ENCODE measurements at regions not wholly inside any gene's neighbourhood (a gene's known extent, or its start where the extent isn't known, plus 50 kb on each side); places are given as distances from the start of the nearest gene placed in this dataset.
"Not testable (repeated sequence)": the region's sequence is repeated elsewhere in the genome, so short reads cannot be mapped to it uniquely, and the experiment has no call there.

DNA sequence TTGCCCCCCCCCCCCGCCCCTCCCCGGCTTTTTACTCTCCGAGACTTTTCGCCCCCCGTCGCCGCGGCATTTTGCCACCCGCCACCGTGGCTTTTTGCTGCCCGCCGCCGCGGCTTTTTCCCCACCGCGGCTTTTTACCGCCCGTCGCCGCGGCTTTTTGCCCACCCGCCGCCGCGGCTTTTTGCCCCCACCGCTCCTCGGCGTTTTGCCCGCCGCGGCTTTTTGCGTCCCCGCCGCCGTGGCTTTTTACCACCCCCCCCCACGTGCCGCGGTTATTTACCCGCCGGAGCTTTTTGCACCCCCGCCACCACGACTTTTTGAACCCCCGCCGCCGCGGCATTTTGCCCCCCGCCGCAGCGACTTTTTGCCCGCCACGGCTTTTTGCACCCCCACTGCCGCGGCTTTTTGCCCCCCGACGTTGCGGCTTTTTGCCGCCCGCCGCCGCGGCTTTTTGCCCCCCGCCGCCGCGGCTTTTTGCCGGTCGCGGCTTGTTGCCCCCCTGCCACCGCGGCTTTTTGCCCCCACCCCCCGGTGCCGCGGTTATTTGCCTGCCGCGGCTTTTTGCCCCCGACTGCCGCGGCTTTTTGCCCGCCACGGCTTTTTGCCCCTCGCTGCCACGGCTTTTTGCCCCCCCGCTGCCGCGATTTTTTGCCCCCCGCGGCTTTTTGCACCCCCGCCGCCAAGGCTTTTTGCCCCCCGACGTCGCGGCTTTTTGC lies 461.1 kb downstream of the ZNF33B start:
- H3K36me3 Mint-ChIP-seq (ENCODE audit: unreplicated experiment): peaks cover 2% of the 10 kb centered on the region
- no peaks in the 10 kb centered on the region for H3K27me3 Mint-ChIP-seq (ENCODE audit: unreplicated experiment)
- no peak overlapping the region for H3K4me3 Mint-ChIP-seq (ENCODE audit: unreplicated experiment)
- H3K27ac Mint-ChIP-seq (ENCODE audit: unreplicated experiment): no peak overlapping the region
- H3K4me1 Mint-ChIP-seq (ENCODE audit: unreplicated experiment): no peaks in the 10 kb centered on the region
- H3K9me3 Mint-ChIP-seq (ENCODE audit: unreplicated experiment): peaks cover 37% of the 10 kb centered on the region
- no peak for DNase-seq (ENCODE audit: extremely low spot score, unreplicated experiment)
- TF ChIP-seq, protein P1, sequence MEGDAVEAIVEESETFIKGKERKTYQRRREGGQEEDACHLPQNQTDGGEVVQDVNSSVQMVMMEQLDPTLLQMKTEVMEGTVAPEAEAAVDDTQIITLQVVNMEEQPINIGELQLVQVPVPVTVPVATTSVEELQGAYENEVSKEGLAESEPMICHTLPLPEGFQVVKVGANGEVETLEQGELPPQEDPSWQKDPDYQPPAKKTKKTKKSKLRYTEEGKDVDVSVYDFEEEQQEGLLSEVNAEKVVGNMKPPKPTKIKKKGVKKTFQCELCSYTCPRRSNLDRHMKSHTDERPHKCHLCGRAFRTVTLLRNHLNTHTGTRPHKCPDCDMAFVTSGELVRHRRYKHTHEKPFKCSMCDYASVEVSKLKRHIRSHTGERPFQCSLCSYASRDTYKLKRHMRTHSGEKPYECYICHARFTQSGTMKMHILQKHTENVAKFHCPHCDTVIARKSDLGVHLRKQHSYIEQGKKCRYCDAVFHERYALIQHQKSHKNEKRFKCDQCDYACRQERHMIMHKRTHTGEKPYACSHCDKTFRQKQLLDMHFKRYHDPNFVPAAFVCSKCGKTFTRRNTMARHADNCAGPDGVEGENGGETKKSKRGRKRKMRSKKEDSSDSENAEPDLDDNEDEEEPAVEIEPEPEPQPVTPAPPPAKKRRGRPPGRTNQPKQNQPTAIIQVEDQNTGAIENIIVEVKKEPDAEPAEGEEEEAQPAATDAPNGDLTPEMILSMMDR (IDR thresholded peaks at IDR 0.05): no peak

DNA sequence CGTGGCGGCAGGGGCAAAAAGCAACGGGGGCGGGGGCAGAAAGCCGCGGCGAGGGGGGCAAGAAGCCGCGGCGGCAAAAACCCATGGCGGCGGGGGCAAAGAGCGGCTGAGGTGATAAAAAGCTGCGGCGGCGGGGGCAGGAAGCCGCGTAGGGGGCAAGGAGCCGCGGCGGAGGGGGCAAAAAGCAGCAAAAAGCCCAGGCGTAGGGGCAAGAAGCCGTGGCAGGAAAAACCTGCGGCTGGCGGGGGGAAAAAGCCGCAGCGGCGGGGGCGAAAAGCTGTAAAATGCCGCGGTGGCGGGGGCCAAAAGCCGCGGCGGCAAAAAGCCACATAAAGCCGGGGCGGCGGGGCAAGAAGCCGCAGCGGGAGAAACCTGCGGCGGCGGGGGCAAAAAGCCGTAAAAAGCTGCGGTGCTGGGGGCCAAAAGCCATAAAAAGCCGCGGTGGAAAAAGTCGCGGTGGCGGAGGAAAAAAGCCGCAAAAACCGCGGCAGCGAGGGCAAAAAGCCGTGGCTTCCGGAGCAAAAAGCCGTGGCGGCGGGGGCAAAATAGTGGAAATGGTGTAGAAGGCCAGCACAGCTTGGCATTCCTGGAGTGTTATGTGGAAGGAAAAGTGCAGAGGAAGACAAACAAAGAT lies 487.8 kb downstream of the ZNF33B start:
- Mint-ChIP-seq H3K4me3 (ENCODE audit: unreplicated experiment) (no peak overlapping the region), H3K4me1 (ENCODE audit: unreplicated experiment) (no peaks in the 10 kb centered on the region), H3K9me3 (ENCODE audit: unreplicated experiment) (peaks cover 44% of the 10 kb centered on the region), H3K27me3 (ENCODE audit: unreplicated experiment) (no peaks in the 10 kb centered on the region), H3K36me3 (ENCODE audit: unreplicated experiment) (peaks cover 4% of the 10 kb centered on the region), H3K27ac (ENCODE audit: unreplicated experiment) (no peak overlapping the region)
- TF ChIP-seq, protein P1 (IDR thresholded peaks at IDR 0.05): no peak
- no peak for DNase-seq (ENCODE audit: extremely low spot score, unreplicated experiment)

DNA sequence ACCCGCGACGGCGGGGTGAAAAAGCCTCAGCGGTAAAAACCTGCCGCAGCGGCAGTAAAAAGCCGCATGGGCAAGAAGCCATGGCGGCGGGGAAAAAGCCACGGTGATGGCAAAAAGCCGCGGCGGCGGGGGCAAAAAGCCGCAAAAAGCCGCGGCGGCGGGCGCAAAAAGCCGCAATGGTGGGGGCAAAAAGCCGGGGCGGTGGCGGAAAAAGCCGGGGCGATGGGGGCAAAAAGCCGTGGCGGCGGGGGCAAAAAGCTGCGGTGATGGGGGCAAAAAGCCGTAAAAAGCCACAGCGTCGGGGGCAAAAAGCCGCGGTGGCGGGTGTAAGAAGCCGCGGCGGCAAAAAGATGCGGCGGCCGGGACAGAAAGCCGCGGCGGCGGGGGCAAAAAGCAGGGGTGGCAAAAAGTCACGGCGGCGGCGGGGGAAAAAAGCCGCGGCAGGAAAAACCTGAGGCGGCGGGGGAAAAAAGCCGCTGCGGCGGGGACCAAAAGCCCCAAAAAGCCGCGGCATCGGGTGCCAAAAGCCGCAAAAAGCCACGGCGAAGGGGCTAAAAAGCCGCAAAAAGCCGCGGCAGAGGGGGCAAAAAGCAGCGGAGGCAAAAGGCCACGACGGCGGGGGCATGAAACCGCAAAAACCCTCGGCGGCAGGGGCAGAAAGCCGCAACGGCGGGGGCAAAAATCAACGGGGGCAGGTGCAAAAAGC lies 488.5 kb downstream of the ZNF33B start:
- H3K9me3 Mint-ChIP-seq (ENCODE audit: unreplicated experiment): peaks cover 38% of the 10 kb centered on the region
- H3K27ac Mint-ChIP-seq (ENCODE audit: unreplicated experiment): no peak overlapping the region
- H3K36me3 Mint-ChIP-seq (ENCODE audit: unreplicated experiment): peaks cover 4% of the 10 kb centered on the region
- H3K4me1 Mint-ChIP-seq (ENCODE audit: unreplicated experiment): no peaks in the 10 kb centered on the region
- H3K27me3 Mint-ChIP-seq (ENCODE audit: unreplicated experiment): no peaks in the 10 kb centered on the region
- DNase-seq (ENCODE audit: extremely low spot score, unreplicated experiment): peak; percentile 83
- H3K4me3 Mint-ChIP-seq (ENCODE audit: unreplicated experiment): no peak overlapping the region
- TF ChIP-seq, protein P1 (IDR thresholded peaks at IDR 0.05): no peak

DNA sequence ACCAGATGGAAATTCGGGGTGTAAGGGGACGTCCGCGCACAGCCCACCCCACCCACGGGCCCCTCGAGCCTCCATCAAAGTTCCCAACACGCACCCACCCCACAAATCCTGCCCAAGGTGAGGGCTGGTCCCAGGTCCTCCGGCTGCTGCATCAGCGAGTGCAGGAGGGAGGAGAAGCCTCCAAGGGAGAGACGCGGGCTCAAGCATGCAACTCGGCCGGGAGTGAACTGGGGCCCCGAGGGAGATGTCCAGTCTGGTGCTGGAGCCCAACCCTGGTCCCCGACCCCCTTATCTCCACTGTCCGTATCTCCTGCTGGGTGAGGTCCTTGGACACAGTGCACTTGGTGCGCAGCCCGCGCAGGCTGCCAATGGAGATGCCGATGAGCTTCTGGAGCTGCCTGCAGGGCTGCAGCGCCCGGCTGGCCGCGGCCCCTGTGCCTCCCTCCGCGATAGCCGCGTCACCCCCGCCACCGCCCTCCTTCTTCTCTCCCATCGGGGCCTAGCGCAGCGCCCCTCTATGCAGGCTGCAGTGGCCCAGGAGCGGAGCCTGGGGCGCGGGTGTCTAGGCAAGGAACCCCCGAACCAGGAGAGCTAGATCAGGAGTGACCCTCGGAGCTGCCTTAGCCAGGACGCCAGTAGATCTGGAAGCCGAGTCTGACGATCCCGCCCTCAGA lies 489.2 kb downstream of the ZNF33B start:
- TF ChIP-seq, protein P1 (IDR thresholded peaks at IDR 0.05): no peak
- DNase-seq (ENCODE audit: extremely low spot score, unreplicated experiment): peak; percentile 84
- Mint-ChIP-seq H3K9me3 (ENCODE audit: unreplicated experiment) (peaks cover 38% of the 10 kb centered on the region), H3K4me3 (ENCODE audit: unreplicated experiment) (no peak overlapping the region), H3K36me3 (ENCODE audit: unreplicated experiment) (peaks cover 7% of the 10 kb centered on the region), H3K27ac (ENCODE audit: unreplicated experiment) (no peak overlapping the region), H3K4me1 (ENCODE audit: unreplicated experiment) (no peaks in the 10 kb centered on the region), H3K27me3 (ENCODE audit: unreplicated experiment) (no peaks in the 10 kb centered on the region)

DNA sequence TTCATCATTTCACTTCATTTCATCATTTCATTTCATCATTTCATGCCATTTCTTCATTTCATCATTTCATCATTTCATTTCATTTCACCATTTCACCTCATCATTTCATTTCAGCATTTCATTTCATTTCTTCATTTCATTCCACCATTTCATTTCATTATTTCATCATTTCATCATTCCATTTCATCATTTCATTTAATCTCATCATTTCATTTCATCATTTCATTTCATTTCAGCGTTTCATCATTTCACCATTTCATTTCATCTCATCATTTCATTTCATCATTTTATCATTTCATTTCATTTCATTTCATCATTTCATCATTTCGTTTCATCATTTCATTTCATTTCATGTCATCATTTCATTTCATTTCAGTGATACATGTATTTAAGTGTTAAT lies 492.2 kb downstream of the ZNF33B start:
- not testable (repeated sequence) for DNase-seq (ENCODE audit: extremely low spot score, unreplicated experiment); H3K4me3 Mint-ChIP-seq (ENCODE audit: unreplicated experiment); H3K27me3 Mint-ChIP-seq (ENCODE audit: unreplicated experiment); H3K27ac Mint-ChIP-seq (ENCODE audit: unreplicated experiment); H3K4me1 Mint-ChIP-seq (ENCODE audit: unreplicated experiment); H3K36me3 Mint-ChIP-seq (ENCODE audit: unreplicated experiment)
- peaks cover 45% of the 10 kb centered on the region for H3K9me3 Mint-ChIP-seq (ENCODE audit: unreplicated experiment)

DNA sequence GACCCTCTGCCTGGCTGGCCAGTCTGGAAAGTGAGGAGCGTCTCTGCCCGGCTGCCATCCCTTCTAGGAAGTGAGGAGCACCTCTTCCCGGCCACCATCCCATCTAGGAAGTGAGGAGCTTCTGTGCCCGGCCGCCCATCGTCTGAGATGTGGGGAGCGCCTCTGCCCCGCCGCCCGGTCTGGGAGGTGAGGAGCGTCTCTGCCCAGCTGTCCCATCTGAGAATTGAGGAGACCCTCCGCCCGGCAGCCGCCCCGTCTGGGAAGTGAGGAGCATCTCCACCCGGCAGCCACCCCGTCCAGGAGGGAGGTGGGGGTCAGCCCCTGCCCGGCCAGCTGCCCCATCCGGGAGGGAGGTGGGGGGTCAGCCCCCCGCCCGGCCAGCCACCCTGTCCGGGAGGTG lies 500.3 kb downstream of the ZNF33B start:
- not testable (repeated sequence) for H3K27ac Mint-ChIP-seq (ENCODE audit: unreplicated experiment); DNase-seq (ENCODE audit: extremely low spot score, unreplicated experiment); H3K36me3 Mint-ChIP-seq (ENCODE audit: unreplicated experiment); H3K4me3 Mint-ChIP-seq (ENCODE audit: unreplicated experiment); H3K4me1 Mint-ChIP-seq (ENCODE audit: unreplicated experiment); H3K27me3 Mint-ChIP-seq (ENCODE audit: unreplicated experiment)
- H3K9me3 Mint-ChIP-seq (ENCODE audit: unreplicated experiment): peaks cover 23% of the 10 kb centered on the region

Data from osteocyte (in vitro differentiated cells).